GM19452 (cell line): ENCODE measurements at regions not wholly inside any gene's neighbourhood (a gene's known extent, or its start where the extent isn't known, plus 50 kb on each side); places are given as distances from the start of the nearest gene placed in this dataset.

ENCODE experiments used
- ATAC-seq: cut with Tn5 transposase; IDR thresholded peaks from one replicate; pipeline ENCODE4 v1.9.1; 2021; ENCODE audit not compliant: unreplicated experiment

DNA sequence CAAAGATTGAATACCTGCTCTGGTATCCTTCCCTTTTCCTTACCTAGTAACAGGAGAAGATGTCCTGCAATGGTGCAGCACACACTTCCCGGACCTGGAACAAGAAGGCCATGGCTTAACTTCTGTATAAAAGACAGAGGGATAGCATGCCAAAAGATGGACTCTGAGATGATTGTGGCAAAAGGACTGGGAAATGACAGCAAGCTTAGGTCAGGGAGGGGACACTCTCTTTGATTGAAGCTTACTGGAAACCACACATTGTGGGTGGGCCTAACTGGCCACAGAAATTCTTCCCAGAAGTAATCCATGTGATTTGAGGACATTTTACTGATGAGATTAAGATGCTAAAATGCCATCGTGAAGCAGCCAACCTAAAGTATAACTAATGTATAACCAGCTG is 71.0 kb upstream of the OTUD4 start:
- ATAC-seq = no peak

DNA sequence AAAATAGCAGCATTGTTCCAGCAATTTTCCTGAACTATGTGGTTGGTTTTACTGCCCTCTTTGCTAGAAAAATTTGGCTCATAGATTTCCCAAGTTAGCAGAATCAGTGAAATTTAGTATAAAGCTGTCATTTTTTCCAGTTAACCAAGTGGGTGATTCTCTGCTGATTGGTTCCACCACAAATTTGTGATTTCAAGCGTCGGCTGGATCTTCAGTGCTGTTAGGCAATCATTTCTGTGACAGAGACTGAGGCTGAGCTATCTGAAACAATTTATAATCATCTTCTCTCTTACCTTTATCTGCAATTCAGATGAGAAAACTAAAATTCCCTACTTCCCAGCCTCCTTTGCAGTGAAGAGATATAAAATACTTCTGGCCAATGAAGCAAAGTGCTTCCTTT is 68.6 kb upstream of the OTUD4 start:
- no peak for ATAC-seq

DNA sequence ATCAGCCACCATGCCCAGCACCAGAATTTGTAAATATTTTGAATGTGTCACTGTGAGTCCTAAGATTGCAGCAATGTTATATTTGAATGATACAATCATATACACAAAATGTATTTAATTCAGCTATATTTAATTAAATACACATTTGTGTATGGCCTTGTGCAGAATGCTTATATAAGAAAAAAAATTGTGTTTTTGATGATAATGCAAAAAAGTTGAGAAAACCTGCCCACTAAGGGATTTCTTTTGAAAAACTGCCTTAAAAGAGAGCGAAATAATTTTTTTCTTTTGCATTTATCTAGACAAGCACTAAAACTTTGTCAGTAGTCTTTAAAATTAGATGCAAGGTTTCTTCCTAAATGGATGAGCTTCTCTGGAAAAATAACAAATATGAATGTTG is 68.1 kb upstream of the OTUD4 start:
- ATAC-seq = no peak

DNA sequence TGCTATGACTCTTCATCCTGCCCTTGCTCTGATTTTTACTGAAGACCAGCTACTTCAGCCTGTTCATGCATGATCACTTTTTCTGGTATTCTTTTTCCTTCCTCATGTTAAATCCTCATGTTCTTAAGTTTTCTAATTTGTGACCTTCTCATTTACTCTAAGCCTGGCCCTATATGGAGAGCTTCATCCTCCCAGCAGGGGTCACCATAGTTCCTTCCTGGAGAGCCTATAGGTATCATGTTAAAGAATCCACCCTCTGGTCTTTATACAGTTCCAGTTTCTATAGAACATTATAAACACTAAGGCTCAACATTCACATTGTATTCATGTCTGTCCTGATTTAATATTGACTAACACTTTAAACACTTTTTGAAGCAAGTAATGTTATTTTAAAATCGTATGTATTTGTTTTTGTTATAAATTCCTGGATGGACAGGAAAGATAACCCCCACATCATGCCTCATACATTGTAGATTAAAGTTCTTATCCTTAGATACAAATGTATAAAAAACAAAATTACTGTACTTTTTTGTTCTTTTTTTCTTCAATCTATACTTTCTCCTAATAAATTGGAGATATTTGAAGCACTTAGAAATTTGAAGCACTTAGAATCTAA is 53.8 kb upstream of the OTUD4 start:
- peak; percentile 99 for ATAC-seq

DNA sequence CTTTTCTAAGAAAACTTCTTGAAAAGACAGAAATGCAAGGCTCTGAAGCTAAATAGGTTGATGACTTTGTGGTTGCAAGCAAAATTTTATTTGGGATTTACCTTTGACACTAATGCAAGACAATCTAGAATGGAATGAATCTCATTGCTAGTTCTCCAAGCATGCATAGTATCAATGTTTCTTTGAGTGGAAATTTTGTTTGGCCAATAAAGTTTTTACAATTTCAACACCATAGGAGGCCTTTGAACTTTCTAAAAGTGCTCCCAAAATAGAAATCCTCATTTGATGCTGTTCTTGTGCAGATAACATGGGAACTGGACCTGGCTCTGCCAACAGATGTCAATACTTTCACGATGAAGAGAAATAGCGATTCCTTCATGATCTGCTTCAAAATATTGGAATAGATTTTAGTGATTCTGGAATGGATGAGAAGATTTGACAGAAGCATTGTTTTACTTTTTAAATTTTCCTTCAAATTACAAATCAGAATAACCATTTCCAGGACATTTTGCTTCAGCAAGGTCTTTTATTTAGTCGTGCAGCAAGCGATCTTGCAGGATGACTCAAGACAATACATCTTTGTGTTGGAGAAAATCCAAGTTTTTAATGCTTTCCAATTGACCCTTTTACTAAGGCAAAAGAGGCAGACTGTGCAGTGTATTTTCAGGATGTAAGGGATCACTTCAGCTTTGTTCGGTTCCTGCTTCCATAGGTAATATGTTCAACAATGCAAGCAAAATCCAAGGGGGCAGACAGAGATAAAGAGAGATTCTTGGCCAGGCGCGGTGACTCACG is 51.7 kb upstream of the OTUD4 start:
- ATAC-seq = no peak

DNA sequence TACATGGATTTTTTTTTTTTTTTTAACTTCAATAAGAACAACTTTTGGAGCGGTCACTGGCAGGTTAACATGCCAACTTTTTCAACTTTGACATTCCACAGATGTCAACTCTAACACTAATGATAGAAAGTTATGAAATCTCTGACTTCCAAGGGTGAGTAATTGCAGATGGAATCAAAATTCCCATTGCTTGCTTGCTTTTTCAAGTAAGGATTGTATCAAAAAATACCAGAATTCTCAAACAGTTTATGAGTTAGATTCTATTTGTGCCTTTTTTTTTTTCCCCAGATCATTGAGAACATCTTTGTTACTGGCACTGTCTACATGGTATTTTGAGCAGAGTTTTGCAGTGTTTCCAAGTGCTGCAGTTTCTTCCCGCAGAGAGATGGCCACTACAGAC is 50.3 kb upstream of the OTUD4 start:
- ATAC-seq = no peak
